Hepatocyte (in vitro differentiated cells): ENCODE measurements at regions not wholly inside any gene's neighbourhood (a gene's known extent, or its start where the extent isn't known, plus 50 kb on each side); places are given as distances from the start of the nearest gene placed in this dataset.

Source experiments
- DNase-seq: peaks from one replicate; pipeline ENCODE4 v3.0.0-alpha.2; 2016; ENCODE audit warnings: low spot score
- H2AFZ ChIP-seq: fragments of 200-600 bp; sonication (generic); 2 replicates; pipeline ENCODE4 v1.6.0; 2016; ENCODE audit warnings: antibody characterized with exemption, mild to moderate bottlenecking
- H3K27ac ChIP-seq: fragments of 200-600 bp; sonication (generic); 2 replicates; pipeline ENCODE4 v1.5.1; 2016; ENCODE audit warnings: mild to moderate bottlenecking
- H3K27me3 ChIP-seq: fragments of 200-600 bp; sonication (generic); 2 replicates; pipeline ENCODE4 v1.6.1; 2016
- H3K36me3 ChIP-seq: fragments of 200-600 bp; sonication (generic); replicated peaks from 2 replicates; pipeline ENCODE4 v1.5.1; 2016; ENCODE audit warnings: low read depth; ENCODE audit not compliant: insufficient read depth
- H3K4me1 ChIP-seq: fragments of 200-600 bp; sonication (generic); 2 replicates; pipeline ENCODE4 v1.5.1; 2016; ENCODE audit warnings: mild to moderate bottlenecking, moderate library complexity; ENCODE audit not compliant: insufficient read depth
- H3K4me2 ChIP-seq: fragments of 200-600 bp; sonication (generic); 2 replicates; pipeline ENCODE4 v1.6.0; 2016
- H3K4me3 ChIP-seq: fragments of 200-600 bp; sonication (generic); 2 replicates; pipeline ENCODE4 v1.5.1; 2016; ENCODE audit warnings: mild to moderate bottlenecking
- H3K79me2 ChIP-seq: fragments of 200-600 bp; sonication (generic); 2 replicates; pipeline ENCODE4 v1.6.0; 2017; ENCODE audit warnings: mild to moderate bottlenecking
- H3K9me2 ChIP-seq: fragments of 200-600 bp; sonication (generic); replicated peaks from 2 replicates; pipeline ENCODE4 v1.6.0; 2017; ENCODE audit warnings: mild to moderate bottlenecking; ENCODE audit not compliant: insufficient read depth
- H3K9me3 ChIP-seq: fragments of 200-600 bp; sonication (generic); 2 replicates; pipeline ENCODE4 v1.5.1; 2016; ENCODE audit warnings: low read depth, mild to moderate bottlenecking
- H4K20me1 ChIP-seq: fragments of 200-600 bp; sonication (generic); 2 replicates; pipeline ENCODE4 v1.6.0; 2016; ENCODE audit warnings: mild to moderate bottlenecking; ENCODE audit not compliant: insufficient read depth, poor library complexity, severe bottlenecking
- EZH2 ChIP-seq: fragments of 200-600 bp; sonication (generic); IDR thresholded peaks from 2 replicates; pipeline ENCODE4 v1.6.1; 2016; ENCODE audit warnings: antibody characterized with exemption, mild to moderate bottlenecking, borderline replicate concordance
- EZH2phosphoT487 ChIP-seq: fragments of 200-600 bp; sonication (generic); IDR thresholded peaks from one replicate; pipeline ENCODE4 v1.6.1; 2018; ENCODE audit warnings: antibody characterized with exemption, mild to moderate bottlenecking, low read depth, moderate library complexity; ENCODE audit not compliant: unreplicated experiment, severe bottlenecking
- WGBS: methylation state at CpG from one replicate; pipeline ENCODE4 v1.1.6; 2016; ENCODE audit warnings: low lambda C conversion rate; ENCODE audit errors: missing lambda C conversion rate; 5-methylcytosine and 5-hydroxymethylcytosine counted together
- TF ChIP-seq, protein P1 (sequence below): fragments of 200-600 bp; sonication (generic); IDR thresholded peaks from 2 replicates; pipeline ENCODE4 v1.5.1; 2016; ENCODE audit warnings: antibody characterized with exemption, mild to moderate bottlenecking; ENCODE audit not compliant: poor library complexity

DNA sequence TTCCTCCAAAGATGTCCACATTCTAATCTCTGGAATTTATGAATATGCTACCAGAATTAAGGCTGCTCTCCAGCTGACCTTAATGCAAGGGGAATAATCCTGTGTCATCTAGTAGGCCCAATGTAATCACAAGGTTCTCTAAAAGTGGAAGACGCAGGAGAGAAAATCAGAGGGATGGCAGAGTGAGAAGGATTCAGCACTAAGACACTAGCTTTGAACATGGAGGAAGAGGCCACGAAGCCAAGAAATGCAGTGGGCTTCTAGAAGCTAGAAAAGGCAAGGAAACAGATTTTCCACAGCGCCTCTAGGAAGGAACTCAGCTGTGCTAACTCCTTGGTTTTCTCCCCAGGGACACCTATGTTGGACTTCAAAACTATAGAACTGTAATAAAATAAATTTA, 240.7 kb upstream of the TRAM1L1 start:
- no peak for DNase-seq

DNA sequence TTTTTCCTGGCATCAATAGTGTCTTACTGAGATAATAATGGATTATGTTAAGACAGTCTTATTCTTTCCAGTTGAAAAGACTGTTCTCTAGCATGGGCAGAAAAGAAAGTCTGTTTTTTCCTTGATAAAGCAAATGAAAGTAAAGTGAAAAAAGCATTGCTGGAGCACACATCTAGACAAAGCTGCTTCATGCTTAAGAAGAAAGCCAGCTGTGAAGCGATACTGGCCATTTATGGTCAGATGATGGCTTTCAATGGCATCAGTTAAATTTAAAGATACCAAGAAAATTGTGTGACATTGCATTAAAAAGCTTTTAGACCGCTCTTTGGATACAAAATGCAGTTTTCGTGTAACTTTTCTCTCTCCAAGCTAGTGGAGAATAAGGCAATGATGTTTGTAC, 242.1 kb upstream of the TRAM1L1 start:
- Histone ChIP-seq H3K4me1 (no peaks in the 10 kb centered on the region), H4K20me1 (no peaks in the 10 kb centered on the region), H3K36me3 (no peaks in the 10 kb centered on the region), H3K9me2 (no peaks in the 10 kb centered on the region), H3K9me3 (no peaks in the 10 kb centered on the region), H3K4me2 (no peak overlapping the region), H3K27me3 (no peaks in the 10 kb centered on the region), H2AFZ (no peak overlapping the region), H3K79me2 (no peaks in the 10 kb centered on the region), H3K4me3 (no peak overlapping the region), H3K27ac (no peak overlapping the region)
- WGBS, result 93% methylated on average over 3 of the region's 3 CpGs
- no peak for TF ChIP-seq EZH2phosphoT487
- TF ChIP-seq EZH2, result no peak
- TF ChIP-seq, protein P1, sequence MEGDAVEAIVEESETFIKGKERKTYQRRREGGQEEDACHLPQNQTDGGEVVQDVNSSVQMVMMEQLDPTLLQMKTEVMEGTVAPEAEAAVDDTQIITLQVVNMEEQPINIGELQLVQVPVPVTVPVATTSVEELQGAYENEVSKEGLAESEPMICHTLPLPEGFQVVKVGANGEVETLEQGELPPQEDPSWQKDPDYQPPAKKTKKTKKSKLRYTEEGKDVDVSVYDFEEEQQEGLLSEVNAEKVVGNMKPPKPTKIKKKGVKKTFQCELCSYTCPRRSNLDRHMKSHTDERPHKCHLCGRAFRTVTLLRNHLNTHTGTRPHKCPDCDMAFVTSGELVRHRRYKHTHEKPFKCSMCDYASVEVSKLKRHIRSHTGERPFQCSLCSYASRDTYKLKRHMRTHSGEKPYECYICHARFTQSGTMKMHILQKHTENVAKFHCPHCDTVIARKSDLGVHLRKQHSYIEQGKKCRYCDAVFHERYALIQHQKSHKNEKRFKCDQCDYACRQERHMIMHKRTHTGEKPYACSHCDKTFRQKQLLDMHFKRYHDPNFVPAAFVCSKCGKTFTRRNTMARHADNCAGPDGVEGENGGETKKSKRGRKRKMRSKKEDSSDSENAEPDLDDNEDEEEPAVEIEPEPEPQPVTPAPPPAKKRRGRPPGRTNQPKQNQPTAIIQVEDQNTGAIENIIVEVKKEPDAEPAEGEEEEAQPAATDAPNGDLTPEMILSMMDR, result no peak
- DNase-seq, result no peak

More for the DNA sequence above, 240.7 kb upstream of the TRAM1L1 start:
- 94% methylated on average over 3 of the region's 3 CpGs for WGBS
- Histone ChIP-seq H3K9me3 (no peaks in the 10 kb centered on the region), H3K79me2 (no peaks in the 10 kb centered on the region), H3K27me3 (no peaks in the 10 kb centered on the region), H3K4me1 (no peaks in the 10 kb centered on the region), H3K4me3 (no peak overlapping the region), H2AFZ (no peak overlapping the region), H3K36me3 (no peaks in the 10 kb centered on the region), H3K27ac (no peak overlapping the region), H3K4me2 (no peak overlapping the region), H4K20me1 (no peaks in the 10 kb centered on the region), H3K9me2 (no peaks in the 10 kb centered on the region)
- TF ChIP-seq EZH2, result no peak
- TF ChIP-seq, protein P1, result no peak
- TF ChIP-seq EZH2phosphoT487, result no peak

DNA sequence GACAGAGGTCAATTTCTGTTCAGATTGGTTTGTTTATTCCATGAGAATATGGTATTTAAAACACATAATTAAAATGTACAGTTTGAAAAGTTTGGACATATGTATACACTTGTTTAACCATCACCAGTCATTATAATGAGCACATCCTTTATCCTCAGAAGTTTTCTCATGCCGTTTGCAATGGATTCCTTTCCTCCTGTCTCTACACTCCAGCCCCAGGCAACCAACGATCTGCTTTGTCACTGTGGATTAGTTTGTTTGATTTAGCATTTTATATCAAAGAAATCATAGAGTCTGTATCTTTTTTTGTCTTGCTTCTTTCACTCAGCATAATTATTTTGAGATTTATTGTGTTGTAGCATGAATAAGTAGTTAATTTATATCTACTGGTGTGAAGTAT, 243.0 kb upstream of the TRAM1L1 start:
- H3K27me3 ChIP-seq, result no peaks in the 10 kb centered on the region
- H3K4me3 ChIP-seq, result no peak overlapping the region
- H2AFZ ChIP-seq, result no peak overlapping the region
- no peaks in the 10 kb centered on the region for H3K79me2 ChIP-seq
- no peak overlapping the region for H3K4me2 ChIP-seq
- 49% methylated on average over 2 of the region's 2 CpGs for WGBS
- H3K36me3 ChIP-seq, result no peaks in the 10 kb centered on the region
- DNase-seq, result no peak
- no peaks in the 10 kb centered on the region for H3K9me2 ChIP-seq
- H3K27ac ChIP-seq, result no peak overlapping the region
- TF ChIP-seq, protein P1, result no peak
- no peak for TF ChIP-seq EZH2
- TF ChIP-seq EZH2phosphoT487, result no peak
- H3K9me3 ChIP-seq, result no peaks in the 10 kb centered on the region
- H4K20me1 ChIP-seq, result no peaks in the 10 kb centered on the region
- no peaks in the 10 kb centered on the region for H3K4me1 ChIP-seq

DNA sequence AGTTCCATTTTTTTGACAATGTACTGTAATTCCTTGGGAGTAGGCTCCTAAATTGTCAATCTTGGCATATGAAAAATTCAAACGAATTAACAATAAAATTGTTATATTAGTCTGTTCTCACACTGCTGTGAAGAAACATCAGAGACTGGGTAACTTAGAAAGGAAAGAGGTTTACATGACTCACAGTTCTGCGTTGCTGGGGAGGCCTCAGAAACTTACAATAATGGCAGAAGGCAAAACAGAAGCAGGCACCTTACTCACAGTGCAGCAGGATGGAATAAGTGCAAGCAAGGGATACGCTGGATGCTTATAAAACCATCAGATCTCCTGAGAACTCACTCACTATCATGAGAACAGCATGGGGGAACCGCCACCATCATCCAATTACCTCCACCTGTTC, 246.4 kb upstream of the TRAM1L1 start:
- DNase-seq, result no peak
- Histone ChIP-seq H3K27ac (no peak overlapping the region), H3K4me2 (no peak overlapping the region), H2AFZ (no peak overlapping the region), H3K79me2 (no peaks in the 10 kb centered on the region), H3K4me1 (no peaks in the 10 kb centered on the region), H4K20me1 (no peaks in the 10 kb centered on the region), H3K9me2 (no peaks in the 10 kb centered on the region), H3K27me3 (no peaks in the 10 kb centered on the region), H3K4me3 (no peak overlapping the region), H3K9me3 (no peaks in the 10 kb centered on the region), H3K36me3 (no peaks in the 10 kb centered on the region)
- TF ChIP-seq, protein P1, result no peak
- TF ChIP-seq EZH2 (no peak), EZH2phosphoT487 (no peak)
- 87% methylated on average over 4 of the region's 4 CpGs for WGBS
